ENCODE measurements at regions not wholly inside any gene's neighbourhood (a gene's known extent, or its start where the extent isn't known, plus 50 kb on each side); places are given as distances from the start of the nearest gene placed in this dataset.

GRCh38 chr17:77704048-77704815, 254.3 kb upstream of the TNRC6C start:
- TF ChIP-seq SP1 (IDR thresholded peaks at IDR 0.05): no peak
- TF ChIP-seq HNF4G (IDR thresholded peaks at IDR 0.05): no peak
- no peak for TF ChIP-seq NR2F2 (IDR thresholded peaks at IDR 0.05)
- TF ChIP-seq YY1 (IDR thresholded peaks at IDR 0.05): no peak
- TF ChIP-seq FOXA2 (IDR thresholded peaks at IDR 0.05): no peak
- no peak for TF ChIP-seq RXRA (IDR thresholded peaks at IDR 0.05)
- Histone ChIP-seq H3K27ac (ENCODE audit: low read depth in 1 of 2, low read length in 2 of 2) (no peak overlapping the region), H3K9ac (ENCODE audit: low read depth in 1 of 2, low read length in 2 of 2) (no peak overlapping the region), H3K4me3 (ENCODE audit: low read depth in 1 of 3, low read length in 3 of 3) (no peak overlapping the region), H3K36me3 (ENCODE audit: control insufficient read depth in 4 of 4, insufficient read depth in 3 of 4, low read depth in 1 of 4, low read length in 3 of 4) (peaks cover 0 to 3% (median 0%) of the 10 kb centered on the region in 4 donors), H3K4me1 (ENCODE audit: control insufficient read depth in 4 of 4, insufficient read depth in 4 of 4, low read length in 3 of 4) (no peaks in the 10 kb centered on the region), H3K9me3 (ENCODE audit: control insufficient read depth in 4 of 4, low read length in 3 of 4) (peaks cover 8 to 17% (median 15%) of the 10 kb centered on the region in 4 donors), H3K27me3 (ENCODE audit: control insufficient read depth in 4 of 4, insufficient read depth in 4 of 4, low read length in 3 of 4) (peaks cover 0 to 3% (median 0%) of the 10 kb centered on the region in 4 donors)
- no peak for DNase-seq (ENCODE audit: low spot score)
- WGBS: 65% methylated on average over 4 of the region's 4 CpGs

- no peak for DNase-seq (ENCODE audit: low spot score)
- TF ChIP-seq MAX (IDR thresholded peaks at IDR 0.05) (no peak), GABPA (IDR thresholded peaks at IDR 0.05 in 1 of 2, conservative IDR thresholded peaks at IDR 0.05 in 1 of 2) (no peak), REST (IDR thresholded peaks at IDR 0.05) (no peak), RXRA (IDR thresholded peaks at IDR 0.05) (no peak), YY1 (IDR thresholded peaks at IDR 0.05) (no peak), FOXA2 (IDR thresholded peaks at IDR 0.05) (no peak), HNF4A (conservative IDR thresholded peaks at IDR 0.05) (no peak), NR2F2 (IDR thresholded peaks at IDR 0.05) (no peak), CTCF (IDR thresholded peaks at IDR 0.05; ENCODE audit: low read depth, low read length, missing input control) (no peak), TAF1 (conservative IDR thresholded peaks at IDR 0.05) (no peak), EGR1 (IDR thresholded peaks at IDR 0.05; ENCODE audit: low read depth in 2 of 2) (no peak), FOXA1 (IDR thresholded peaks at IDR 0.05) (no peak), ATF3 (IDR thresholded peaks at IDR 0.05) (no peak), ZBTB33 (IDR thresholded peaks at IDR 0.05) (no peak), RAD21 (IDR thresholded peaks at IDR 0.05) (no peak), HNF4G (IDR thresholded peaks at IDR 0.05) (no peak), JUND (IDR thresholded peaks at IDR 0.05) (no peak), SP1 (IDR thresholded peaks at IDR 0.05) (no peak)
These were observed 251.6 kb upstream of the TNRC6C start for GRCh38 chr17:77706938-77707337.

More at GRCh38 chr17:77706938-77707337, 251.6 kb upstream of the TNRC6C start:
- Histone ChIP-seq H3K4me3 (ENCODE audit: low read depth in 1 of 3, low read length in 3 of 3) (no peak overlapping the region), H3K9me3 (ENCODE audit: control insufficient read depth in 4 of 4, low read length in 3 of 4) (peaks cover 8 to 16% (median 14%) of the 10 kb centered on the region in 4 donors), H3K4me1 (ENCODE audit: control insufficient read depth in 4 of 4, insufficient read depth in 4 of 4, low read length in 3 of 4) (no peaks in the 10 kb centered on the region), H3K27ac (ENCODE audit: low read depth in 1 of 2, low read length in 2 of 2) (no peak overlapping the region), H3K36me3 (ENCODE audit: control insufficient read depth in 4 of 4, insufficient read depth in 3 of 4, low read depth in 1 of 4, low read length in 3 of 4) (peaks cover 0 to 3% (median 0%) of the 10 kb centered on the region in 4 donors), H3K9ac (ENCODE audit: low read depth in 1 of 2, low read length in 2 of 2) (no peak overlapping the region), H3K27me3 (ENCODE audit: control insufficient read depth in 4 of 4, insufficient read depth in 4 of 4, low read length in 3 of 4) (peaks cover 0 to 2% (median 0%) of the 10 kb centered on the region in 4 donors)
- WGBS: 63% methylated on average over 6 of the region's 6 CpGs

Measured in liver (tissue), 8 donors.